ENCODE measurements at regions not wholly inside any gene's neighbourhood (a gene's known extent, or its start where the extent isn't known, plus 50 kb on each side); places are given as distances from the start of the nearest gene placed in this dataset.

GRCh38 chr7:54856856-54857255 is 97.8 kb upstream of the SEC61G start:
- DNase-seq: no peak

GRCh38 chr7:54857294-54857693 is 98.3 kb upstream of the SEC61G start:
- no peak for DNase-seq

- DNase-seq: no peak
Measured at GRCh38 chr7:54858008-54858692, 99.1 kb upstream of the SEC61G start.

- DNase-seq: no peak
Measured at GRCh38 chr7:54859066-54859465, 100.1 kb upstream of the SEC61G start.

GRCh38 chr7:54859545-54859944 is 100.5 kb upstream of the SEC61G start:
- DNase-seq: no peak

GRCh38 chr7:54860003-54860775 is 101.2 kb upstream of the SEC61G start:
- no peak for DNase-seq

- DNase-seq: no peak
Measured at GRCh38 chr7:54860843-54861242, 101.8 kb upstream of the SEC61G start.

- DNase-seq: no peak
Measured at GRCh38 chr7:54864663-54865062, 105.7 kb upstream of the SEC61G start.

- no peak for DNase-seq
Measured at GRCh38 chr7:54869523-54869922, 110.5 kb upstream of the SEC61G start.

GRCh38 chr7:54874804-54875203 is 115.8 kb upstream of the SEC61G start:
- DNase-seq: no peak

GRCh38 chr7:54877683-54878082 is 118.7 kb upstream of the SEC61G start:
- DNase-seq: no peak

- DNase-seq: no peak
Measured at GRCh38 chr7:54878339-54878738, 119.3 kb upstream of the SEC61G start.

GRCh38 chr7:54879776-54880175 is 120.8 kb upstream of the SEC61G start:
- DNase-seq: no peak

GRCh38 chr7:54880326-54880989 is 121.4 kb upstream of the SEC61G start:
- DNase-seq: no peak

GRCh38 chr7:54881816-54882520 is 123.0 kb upstream of the SEC61G start:
- DNase-seq: no peak

GRCh38 chr7:54882694-54883093 is 123.7 kb upstream of the SEC61G start:
- DNase-seq: no peak

- DNase-seq: no peak
Measured at GRCh38 chr7:54883576-54883975, 124.6 kb upstream of the SEC61G start.

- no peak for DNase-seq
Measured at GRCh38 chr7:54885285-54885684, 126.3 kb upstream of the SEC61G start.

GRCh38 chr7:54888067-54888733 is 129.2 kb upstream of the SEC61G start:
- no peak for DNase-seq

- no peak for DNase-seq
Measured at GRCh38 chr7:54888734-54889082, 129.7 kb upstream of the SEC61G start.

- no peak for DNase-seq
Measured at GRCh38 chr7:54897891-54898290, 120.9 kb upstream of the EGFR start.

GRCh38 chr7:54898659-54899340 is 120.0 kb upstream of the EGFR start:
- no peak for DNase-seq
